GM21367 (cell line): ENCODE measurements at regions not wholly inside any gene's neighbourhood (a gene's known extent, or its start where the extent isn't known, plus 50 kb on each side); places are given as distances from the start of the nearest gene placed in this dataset.
A peak's percentile ranks its signal among the peaks of the same experiment; 100 is the strongest.
"Not testable (repeated sequence)": the region's sequence is repeated elsewhere in the genome, so short reads cannot be mapped to it uniquely, and the experiment has no call there.

Experiments used
- ATAC-seq: cut with Tn5 transposase; IDR thresholded peaks from one replicate; pipeline ENCODE4 v1.9.1; 2021; ENCODE audit not compliant: unreplicated experiment

- no peak for ATAC-seq
Measured at GRCh38 chr16:14002416-14002990, 68.6 kb upstream of the MRTFB start.

GRCh38 chr16:14003074-14003570, 68.0 kb upstream of the MRTFB start:
- no peak for ATAC-seq

GRCh38 chr16:14004031-14004728, 66.9 kb upstream of the MRTFB start:
- ATAC-seq = no peak

GRCh38 chr16:14004729-14005315, 66.3 kb upstream of the MRTFB start:
- no peak for ATAC-seq

GRCh38 chr16:14005335-14005734, 65.8 kb upstream of the MRTFB start:
- ATAC-seq = no peak

- ATAC-seq = peak; percentile 57
Measured at GRCh38 chr16:14007450-14007849, 63.7 kb upstream of the MRTFB start.

- no peak for ATAC-seq
Measured at GRCh38 chr16:14011001-14011400, 60.1 kb upstream of the MRTFB start.

GRCh38 chr16:14011846-14012245, 59.3 kb upstream of the MRTFB start:
- no peak for ATAC-seq

- no peak for ATAC-seq
Measured at GRCh38 chr16:14013145-14013570, 58.0 kb upstream of the MRTFB start.

- ATAC-seq = no peak
Measured at GRCh38 chr16:14013571-14014283, 57.4 kb upstream of the MRTFB start.

- no peak for ATAC-seq
Measured at GRCh38 chr16:14014284-14014625, 56.9 kb upstream of the MRTFB start.

- no peak for ATAC-seq
Measured at GRCh38 chr16:14015033-14015432, 56.1 kb upstream of the MRTFB start.

- no peak for ATAC-seq
Measured at GRCh38 chr16:14015461-14015860, 55.7 kb upstream of the MRTFB start.

GRCh38 chr16:14015948-14016347, 55.2 kb upstream of the MRTFB start:
- no peak for ATAC-seq

GRCh38 chr16:14016362-14016761, 54.8 kb upstream of the MRTFB start:
- ATAC-seq = not testable (repeated sequence)

- ATAC-seq = no peak
Measured at GRCh38 chr16:14017886-14018285, 53.2 kb upstream of the MRTFB start.

GRCh38 chr16:14018851-14019250, 52.3 kb upstream of the MRTFB start:
- no peak for ATAC-seq

- no peak for ATAC-seq
Measured at GRCh38 chr16:14020141-14020540, 51.0 kb upstream of the MRTFB start.
